HepG2 (cell line): ENCODE measurements at regions not wholly inside any gene's neighbourhood (a gene's known extent, or its start where the extent isn't known, plus 50 kb on each side); places are given as distances from the start of the nearest gene placed in this dataset.

Source experiments
- ATAC-seq: fragments of 200-7000 bp; cut with Tn5 transposase; 3 replicates; pipeline ENCODE4 v1.9.1; 2020; ENCODE audit warnings: mild to moderate bottlenecking, moderate library complexity
- BruUV-seq: library from RNA; stranded (reverse); fragments of 400-500 nt; replicated peaks from 2 replicates; lab custom pipeline; 2021; lab: Mats Ljungman, UMichigan
- CTCF ChIA-PET: fragments of 300-600 bp; formaldehyde crosslinking; extraction: SDS; loops from one replicate; lab custom pipeline; 2021; ENCODE audit warnings: low total read pairs, inconsistent platforms, low intra/inter-chr PET ratio; lab: Yijun Ruan, JAX
- POLR2A ChIA-PET: fragments of 350-600 bp; sonication (Branson Sonifier 250); formaldehyde crosslinking; loops from one replicate; lab custom pipeline; 2020; ENCODE audit warnings: antibody characterized with exemption, inconsistent platforms; lab: Yijun Ruan, JAX
- DNase-seq: peaks from one replicate; pipeline ENCODE4 v3.0.0-alpha.2; 2015; ENCODE audit warnings: low spot score
- FAIRE-seq: peaks from 3 replicates; lab custom pipeline; 2011; peaks lifted over from hg19 to GRCh38; lab: Jason Lieb, UNC
- H2AFZ ChIP-seq: one replicate; pipeline ENCODE4 v1.6.1; 2011; ENCODE audit warnings: low read length, inconsistent platforms
- H3K27ac ChIP-seq: fragments of 300-600 bp; 3 replicates; pipeline ENCODE4 v1.8.0; 2011; ENCODE audit warnings: mixed run types, mild to moderate bottlenecking, mixed read lengths, low read length, inconsistent platforms; ENCODE audit not compliant: insufficient read depth; ENCODE audit errors: extremely low read length
- H3K27me3 ChIP-seq, 2 experiments: fragments of 200-600 bp in 1 of 2; 2 replicates in 1 of 2; 3 replicates in 1 of 2; pipeline versions ENCODE4 v1.6.0 to v1.8.0; 2011; ENCODE audit warnings: low read length in 2 of 2, mild to moderate bottlenecking in 2 of 2, moderate library complexity in 2 of 2, inconsistent platforms in 1 of 2; ENCODE audit not compliant: insufficient read depth in 2 of 2, control insufficient read depth in 1 of 2
- H3K36me3 ChIP-seq, 2 experiments: fragments of 200-600 bp in 1 of 2; replicated peaks in 1 of 2; 2 replicates in 1 of 2; 3 replicates in 1 of 2; pipeline versions ENCODE4 v1.5.1 to v1.8.0; 2011; ENCODE audit warnings: low read length in 2 of 2, inconsistent platforms in 1 of 2; ENCODE audit not compliant: insufficient read depth in 2 of 2, control insufficient read depth in 1 of 2
- H3K4me1 ChIP-seq: 2 replicates; pipeline ENCODE4 v1.5.1; 2012; ENCODE audit warnings: low read length, inconsistent platforms; ENCODE audit not compliant: insufficient read depth
- H3K4me2 ChIP-seq: 2 replicates; pipeline ENCODE4 v1.6.0; 2011; ENCODE audit warnings: low read depth, low read length, inconsistent platforms
- H3K4me3 ChIP-seq, 3 experiments: fragments of 200-600 bp in 1 of 3; sonication (generic), shearing (Covaris generic) in 1 of 3; replicated peaks in 1 of 3; 2 replicates each; pipeline ENCODE4 v1.5.1; 2011 to 2016; ENCODE audit warnings: low read length in 3 of 3, inconsistent platforms in 2 of 3, low read depth in 2 of 3, mild to moderate bottlenecking in 2 of 3, control low read depth in 1 of 3, mixed read lengths in 1 of 3; ENCODE audit not compliant: insufficient read depth in 1 of 3
- H3K79me2 ChIP-seq: one replicate; pipeline ENCODE4 v1.6.1; 2011; ENCODE audit warnings: low read length, inconsistent platforms; ENCODE audit not compliant: insufficient read depth
- H3K9ac ChIP-seq: 2 replicates; pipeline ENCODE4 v1.6.0; 2011; ENCODE audit warnings: mild to moderate bottlenecking, low read depth, low read length, inconsistent platforms; ENCODE audit not compliant: insufficient read depth
- H3K9me3 ChIP-seq: 2 replicates; pipeline ENCODE4 v1.5.1; 2012; ENCODE audit warnings: mild to moderate bottlenecking, low read length
- H4K20me1 ChIP-seq: 2 replicates; pipeline ENCODE4 v1.6.0; 2011; ENCODE audit warnings: inconsistent platforms, mild to moderate bottlenecking, low read length, moderate library complexity; ENCODE audit not compliant: insufficient read depth
- ZNF530 ChIP-seq: sonication (generic); formaldehyde crosslinking; IDR thresholded peaks from 2 replicates; pipeline ENCODE4 v1.5.0; 2020; ENCODE audit warnings: low read depth, mild to moderate bottlenecking, missing genetic modification reagents
- WGBS: methylation state at CpG from one replicate; pipeline ENCODE4 v1.1.6; 2017; ENCODE audit warnings: low lambda C conversion rate; 5-methylcytosine and 5-hydroxymethylcytosine counted together
- in situ Hi-C: cut with HindIII; loops from 2 replicates; pipeline ENCODE4 v1.10.0; 2017; ENCODE audit warnings: low pct_unique_long_range_greater_than_20kb; ENCODE audit not compliant: extremely low pct_ligation_motif_present
- intact Hi-C: fragments of 100-400 bp; cut with micrococcal nuclease; formaldehyde crosslinking; loops from one replicate; pipeline ENCODE4 v1.10.0; 2022; ENCODE audit not compliant: unreplicated experiment
- TF ChIP-seq, protein P1 (sequence below): sonication (generic); formaldehyde crosslinking; IDR thresholded peaks from 2 replicates; pipeline ENCODE4 v1.5.1; 2020; ENCODE audit warnings: mild to moderate bottlenecking, missing genetic modification reagents, moderate library complexity

GRCh38 chr10:8407501-8408021 is 353.1 kb downstream of the GATA3 start:
- Histone ChIP-seq H3K4me2 (no peak overlapping the region), H3K9ac (no peak overlapping the region), H3K27me3 (no peaks in the 10 kb centered on the region; a peak in 1 of 5 replicates), H3K4me1 (no peaks in the 10 kb centered on the region), H3K9me3 (no peaks in the 10 kb centered on the region), H3K79me2 (no peaks in the 10 kb centered on the region), H3K36me3 (no peaks in the 10 kb centered on the region), H4K20me1 (no peaks in the 10 kb centered on the region), H3K4me3 (no peak overlapping the region), H3K27ac (no peak overlapping the region), H2AFZ (no peak overlapping the region)
- FAIRE-seq (no peak), ATAC-seq (no peak), DNase-seq (no peak)
- no TSS peak for BruUV-seq
- CTCF ChIA-PET, result no interaction called here
- POLR2A ChIA-PET, result no interaction called here
- intact Hi-C loops (no loop called here), in situ Hi-C loops (no loop called here)
- no peak for TF ChIP-seq ZNF530
- TF ChIP-seq, all 625 proteins: peak for 0

GRCh38 chr10:8410506-8410905 is 356.0 kb downstream of the GATA3 start:
- Histone ChIP-seq H3K9ac (no peak overlapping the region), H3K4me3 (no peak overlapping the region), H3K36me3 (no peaks in the 10 kb centered on the region), H2AFZ (no peak overlapping the region), H3K4me2 (no peak overlapping the region), H3K79me2 (no peaks in the 10 kb centered on the region), H3K27ac (no peak overlapping the region), H3K4me1 (no peaks in the 10 kb centered on the region), H4K20me1 (no peaks in the 10 kb centered on the region), H3K9me3 (no peaks in the 10 kb centered on the region), H3K27me3 (no peaks in the 10 kb centered on the region; a peak in 1 of 5 replicates)
- TF ChIP-seq, protein P1, sequence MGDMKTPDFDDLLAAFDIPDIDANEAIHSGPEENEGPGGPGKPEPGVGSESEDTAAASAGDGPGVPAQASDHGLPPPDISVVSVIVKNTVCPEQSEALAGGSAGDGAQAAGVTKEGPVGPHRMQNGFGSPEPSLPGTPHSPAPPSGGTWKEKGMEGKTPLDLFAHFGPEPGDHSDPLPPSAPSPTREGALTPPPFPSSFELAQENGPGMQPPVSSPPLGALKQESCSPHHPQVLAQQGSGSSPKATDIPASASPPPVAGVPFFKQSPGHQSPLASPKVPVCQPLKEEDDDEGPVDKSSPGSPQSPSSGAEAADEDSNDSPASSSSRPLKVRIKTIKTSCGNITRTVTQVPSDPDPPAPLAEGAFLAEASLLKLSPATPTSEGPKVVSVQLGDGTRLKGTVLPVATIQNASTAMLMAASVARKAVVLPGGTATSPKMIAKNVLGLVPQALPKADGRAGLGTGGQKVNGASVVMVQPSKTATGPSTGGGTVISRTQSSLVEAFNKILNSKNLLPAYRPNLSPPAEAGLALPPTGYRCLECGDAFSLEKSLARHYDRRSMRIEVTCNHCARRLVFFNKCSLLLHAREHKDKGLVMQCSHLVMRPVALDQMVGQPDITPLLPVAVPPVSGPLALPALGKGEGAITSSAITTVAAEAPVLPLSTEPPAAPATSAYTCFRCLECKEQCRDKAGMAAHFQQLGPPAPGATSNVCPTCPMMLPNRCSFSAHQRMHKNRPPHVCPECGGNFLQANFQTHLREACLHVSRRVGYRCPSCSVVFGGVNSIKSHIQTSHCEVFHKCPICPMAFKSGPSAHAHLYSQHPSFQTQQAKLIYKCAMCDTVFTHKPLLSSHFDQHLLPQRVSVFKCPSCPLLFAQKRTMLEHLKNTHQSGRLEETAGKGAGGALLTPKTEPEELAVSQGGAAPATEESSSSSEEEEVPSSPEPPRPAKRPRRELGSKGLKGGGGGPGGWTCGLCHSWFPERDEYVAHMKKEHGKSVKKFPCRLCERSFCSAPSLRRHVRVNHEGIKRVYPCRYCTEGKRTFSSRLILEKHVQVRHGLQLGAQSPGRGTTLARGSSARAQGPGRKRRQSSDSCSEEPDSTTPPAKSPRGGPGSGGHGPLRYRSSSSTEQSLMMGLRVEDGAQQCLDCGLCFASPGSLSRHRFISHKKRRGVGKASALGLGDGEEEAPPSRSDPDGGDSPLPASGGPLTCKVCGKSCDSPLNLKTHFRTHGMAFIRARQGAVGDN (CRISPR knock-in tag), result no peak
- in situ Hi-C loops (no loop called here), intact Hi-C loops (no loop called here)
- DNase-seq, result no peak
- CTCF ChIA-PET, result no interaction called here
- no peak for ATAC-seq
- FAIRE-seq, result no peak
- 0% methylated on average over 3 of the region's 3 CpGs for WGBS
- BruUV-seq, result no TSS peak
- POLR2A ChIA-PET, result no interaction called here
